Progenitor cell of endocrine pancreas (in vitro differentiated cells): ENCODE measurements at regions not wholly inside any gene's neighbourhood (a gene's known extent, or its start where the extent isn't known, plus 50 kb on each side); places are given as distances from the start of the nearest gene placed in this dataset.

Source experiments
- DNase-seq: peaks from one replicate; pipeline ENCODE4 v3.0.0; 2021; ENCODE audit warnings: low spot score; ENCODE audit not compliant: unreplicated experiment
- H3K27ac Mint-ChIP-seq: 2 replicates; pipeline ENCODE4 v1.8.0; 2021; ENCODE audit warnings: mild to moderate bottlenecking, moderate library complexity, mixed read lengths
- H3K27me3 Mint-ChIP-seq: 2 replicates; pipeline ENCODE4 v1.8.0; 2021; ENCODE audit warnings: mixed read lengths
- H3K36me3 Mint-ChIP-seq: 2 replicates; pipeline ENCODE4 v1.8.0; 2022; ENCODE audit warnings: mixed read lengths; ENCODE audit not compliant: insufficient read depth
- H3K4me1 Mint-ChIP-seq: 2 replicates; pipeline ENCODE4 v1.8.0; 2021; ENCODE audit warnings: low read depth, mixed read lengths
- H3K4me3 Mint-ChIP-seq: 2 replicates; pipeline ENCODE4 v1.8.0; 2021; ENCODE audit warnings: low read depth, mild to moderate bottlenecking, moderate library complexity, mixed read lengths
- H3K9me3 Mint-ChIP-seq: 2 replicates; pipeline ENCODE4 v1.8.0; 2021; ENCODE audit warnings: low read depth, mixed read lengths
- TF ChIP-seq, protein P1 (sequence below): fragments of 200-600 bp; sonication (generic); IDR thresholded peaks from one replicate; pipeline ENCODE4 v1.5.0; 2021; ENCODE audit warnings: antibody characterized with exemption, mild to moderate bottlenecking; ENCODE audit not compliant: unreplicated experiment

DNA sequence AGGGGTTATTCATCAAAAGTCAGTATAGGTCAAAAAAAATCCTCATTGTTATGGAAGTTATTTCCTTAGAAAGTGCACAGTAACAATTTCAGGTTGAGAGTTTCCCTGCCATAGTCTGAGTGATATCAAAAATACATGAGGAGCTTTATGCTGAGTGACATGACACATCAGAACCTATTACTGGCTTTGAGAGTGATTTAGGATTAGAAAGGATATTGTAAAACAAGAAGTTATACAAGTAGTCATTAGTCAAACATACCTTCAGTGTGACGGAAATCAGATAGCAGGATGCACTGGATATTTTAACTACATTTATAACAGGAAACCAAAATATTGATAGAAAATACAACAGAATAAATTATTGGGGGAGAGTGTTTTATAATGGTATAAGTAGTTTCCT lies 471.1 kb downstream of the VGLL3 start:
- no peak overlapping the region for H3K4me3 Mint-ChIP-seq
- no peaks in the 10 kb centered on the region for H3K36me3 Mint-ChIP-seq
- H3K9me3 Mint-ChIP-seq: no peaks in the 10 kb centered on the region
- TF ChIP-seq, protein P1, sequence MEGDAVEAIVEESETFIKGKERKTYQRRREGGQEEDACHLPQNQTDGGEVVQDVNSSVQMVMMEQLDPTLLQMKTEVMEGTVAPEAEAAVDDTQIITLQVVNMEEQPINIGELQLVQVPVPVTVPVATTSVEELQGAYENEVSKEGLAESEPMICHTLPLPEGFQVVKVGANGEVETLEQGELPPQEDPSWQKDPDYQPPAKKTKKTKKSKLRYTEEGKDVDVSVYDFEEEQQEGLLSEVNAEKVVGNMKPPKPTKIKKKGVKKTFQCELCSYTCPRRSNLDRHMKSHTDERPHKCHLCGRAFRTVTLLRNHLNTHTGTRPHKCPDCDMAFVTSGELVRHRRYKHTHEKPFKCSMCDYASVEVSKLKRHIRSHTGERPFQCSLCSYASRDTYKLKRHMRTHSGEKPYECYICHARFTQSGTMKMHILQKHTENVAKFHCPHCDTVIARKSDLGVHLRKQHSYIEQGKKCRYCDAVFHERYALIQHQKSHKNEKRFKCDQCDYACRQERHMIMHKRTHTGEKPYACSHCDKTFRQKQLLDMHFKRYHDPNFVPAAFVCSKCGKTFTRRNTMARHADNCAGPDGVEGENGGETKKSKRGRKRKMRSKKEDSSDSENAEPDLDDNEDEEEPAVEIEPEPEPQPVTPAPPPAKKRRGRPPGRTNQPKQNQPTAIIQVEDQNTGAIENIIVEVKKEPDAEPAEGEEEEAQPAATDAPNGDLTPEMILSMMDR: no peak
- H3K27me3 Mint-ChIP-seq: no peaks in the 10 kb centered on the region
- no peak for DNase-seq
- H3K4me1 Mint-ChIP-seq: peaks cover 9% of the 10 kb centered on the region
- no peak overlapping the region for H3K27ac Mint-ChIP-seq

DNA sequence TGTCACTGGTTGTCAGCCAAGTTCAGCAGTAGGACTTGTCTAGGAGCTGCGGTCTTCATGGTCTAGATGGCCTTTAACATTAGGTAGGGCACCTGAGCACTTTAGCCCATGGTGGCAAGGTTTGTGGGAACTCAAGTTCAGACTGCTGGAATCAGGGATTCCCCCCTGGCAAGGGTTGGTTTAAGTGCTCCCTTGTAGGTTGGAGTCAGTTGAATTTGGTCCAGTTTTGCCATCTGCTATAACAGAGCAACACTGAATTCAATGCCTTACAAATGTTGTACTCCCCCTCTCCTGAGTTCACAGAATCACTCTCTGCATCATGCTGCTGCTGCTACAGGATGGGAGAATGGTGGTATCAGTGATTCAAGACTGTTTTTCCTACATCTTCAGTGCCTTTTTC lies 509.3 kb downstream of the VGLL3 start:
- Mint-ChIP-seq H3K4me3 (no peak overlapping the region), H3K4me1 (peaks cover 4% of the 10 kb centered on the region), H3K9me3 (peaks cover 14% of the 10 kb centered on the region), H3K36me3 (no peaks in the 10 kb centered on the region), H3K27ac (no peak overlapping the region), H3K27me3 (no peaks in the 10 kb centered on the region)
- TF ChIP-seq, protein P1: no peak
- no peak for DNase-seq

DNA sequence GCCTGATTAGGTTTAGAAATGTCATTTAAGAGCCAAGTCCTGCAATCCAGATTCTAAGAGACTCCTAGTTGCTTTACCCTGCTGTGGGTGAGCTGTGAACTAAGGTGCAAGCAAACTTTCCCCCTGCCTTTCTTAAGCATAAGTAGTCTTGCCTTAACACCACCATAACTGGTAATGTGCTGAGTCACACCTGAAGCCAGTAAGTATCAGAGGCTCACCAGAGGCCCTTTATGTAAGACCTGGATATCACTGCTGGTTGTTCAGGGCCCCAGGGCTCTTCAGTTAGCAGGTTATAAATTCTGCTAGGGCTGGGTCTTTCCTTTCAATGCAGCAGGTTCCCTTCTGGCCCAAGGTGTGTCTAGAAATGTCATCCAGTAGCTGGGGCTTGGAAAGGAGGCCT lies 509.9 kb downstream of the VGLL3 start:
- Mint-ChIP-seq H3K4me1 (peaks cover 4% of the 10 kb centered on the region), H3K9me3 (peaks cover 14% of the 10 kb centered on the region), H3K27me3 (no peaks in the 10 kb centered on the region), H3K36me3 (no peaks in the 10 kb centered on the region), H3K4me3 (no peak overlapping the region), H3K27ac (no peak overlapping the region)
- no peak for DNase-seq
- TF ChIP-seq, protein P1: no peak

DNA sequence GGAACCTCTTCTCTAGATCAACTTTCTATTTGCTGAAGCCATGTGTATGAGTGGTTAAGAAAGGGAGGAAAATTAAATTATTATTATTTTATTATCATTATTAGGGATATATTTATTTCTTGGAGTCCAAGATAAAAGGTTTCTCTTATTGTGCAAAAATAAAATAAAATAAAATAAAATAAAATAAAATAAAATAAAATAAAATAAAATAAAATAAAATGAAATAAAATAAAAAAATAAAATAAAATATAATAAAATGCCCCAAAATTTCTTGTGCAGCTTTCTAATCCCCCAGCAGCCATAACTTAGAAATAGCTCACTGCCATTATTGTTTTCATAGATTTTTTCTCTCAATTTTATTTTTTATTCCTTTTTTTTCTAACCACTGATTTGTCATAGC lies 526.8 kb downstream of the VGLL3 start:
- Mint-ChIP-seq H3K4me3 (no peak overlapping the region), H3K27me3 (no peaks in the 10 kb centered on the region), H3K4me1 (no peaks in the 10 kb centered on the region), H3K9me3 (peaks cover 3% of the 10 kb centered on the region), H3K27ac (no peak overlapping the region), H3K36me3 (no peaks in the 10 kb centered on the region)
- TF ChIP-seq, protein P1: no peak
- no peak for DNase-seq

DNA sequence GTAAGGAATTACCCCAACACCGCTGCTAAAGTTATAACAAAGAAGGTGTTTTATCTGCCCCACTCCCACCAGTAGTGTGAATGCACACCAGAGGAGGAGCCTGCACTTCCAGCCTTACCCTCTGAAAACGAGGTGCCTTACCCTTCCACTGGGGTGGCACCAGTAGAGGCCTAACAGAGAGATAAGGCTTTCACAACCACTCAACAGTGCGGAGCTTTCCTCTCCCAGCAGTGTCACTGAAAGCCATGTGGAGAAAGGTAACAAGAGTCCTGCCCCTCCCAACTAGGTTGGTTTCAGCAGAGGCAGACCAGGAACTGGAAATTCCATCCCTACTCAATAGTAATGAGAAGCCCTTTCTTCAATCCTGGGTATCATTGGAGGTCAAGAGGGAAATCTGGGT lies 539.2 kb downstream of the VGLL3 start:
- no peak for DNase-seq
- H3K36me3 Mint-ChIP-seq: no peaks in the 10 kb centered on the region
- H3K4me1 Mint-ChIP-seq: peaks cover 2% of the 10 kb centered on the region
- H3K27ac Mint-ChIP-seq: no peak overlapping the region
- no peaks in the 10 kb centered on the region for H3K9me3 Mint-ChIP-seq
- TF ChIP-seq, protein P1: no peak
- H3K27me3 Mint-ChIP-seq: no peaks in the 10 kb centered on the region
- no peak overlapping the region for H3K4me3 Mint-ChIP-seq
